Esophagus squamous epithelium (tissue), 5 donors: ENCODE measurements at regions not wholly inside any gene's neighbourhood (a gene's known extent, or its start where the extent isn't known, plus 50 kb on each side); places are given as distances from the start of the nearest gene placed in this dataset.

Experiments used
- DNase-seq: peaks from one replicate; lab custom pipeline; 2025; lab: John Stamatoyannopoulos, UW
- H3K27ac ChIP-seq, 4 donors: fragments of 200-600 bp; sonication (generic); one replicate each; pipeline ENCODE4 v1.5.1; 2016 to 2019; ENCODE audit warnings: mild to moderate bottlenecking in 1 of 4
- H3K27me3 ChIP-seq, 4 donors: fragments of 200-600 bp; sonication (generic); 1 replicate in 3 of 4; 2 replicates in 1 of 4; pipeline versions ENCODE4 v1.5.1 to v1.6.0; 2017 to 2021; ENCODE audit warnings: antibody characterized with exemption in 1 of 4
- H3K36me3 ChIP-seq, 3 donors: fragments of 200-600 bp; sonication (generic); one replicate each; pipeline ENCODE4 v1.5.1; 2016 to 2019
- H3K4me1 ChIP-seq, 3 donors: fragments of 200-600 bp; sonication (generic); one replicate each; pipeline ENCODE4 v1.5.1; 2017 to 2019
- H3K4me3 ChIP-seq, 4 donors: fragments of 200-600 bp; sonication (generic); 1 replicate in 3 of 4; 2 replicates in 1 of 4; pipeline ENCODE4 v1.5.1; 2016 to 2019; ENCODE audit warnings: mild to moderate bottlenecking in 2 of 4, moderate library complexity in 1 of 4
- H3K9me3 ChIP-seq, 3 donors: fragments of 200-600 bp; sonication (generic); one replicate each; pipeline ENCODE4 v1.5.1; 2016 to 2019
- CTCF ChIP-seq, 6 experiments: fragments of 450-650 bp in 4 of 6; fragments of 200-600 bp in 2 of 6; sonication (generic) in 2 of 6; IDR thresholded peaks; one replicate each; pipeline ENCODE4 v1.5.1; 2016 to 2019; ENCODE audit warnings: antibody characterized with exemption in 6 of 6, mild to moderate bottlenecking in 4 of 6, moderate library complexity in 4 of 6
- POLR2A ChIP-seq, 4 donors: fragments of 450-650 bp; IDR thresholded peaks; one replicate each; pipeline ENCODE4 v1.6.1; 2017; ENCODE audit warnings: antibody characterized with exemption in 4 of 4, mild to moderate bottlenecking in 4 of 4, moderate library complexity in 3 of 4
- WGBS, 2 donors: methylation state at CpG; one replicate each; pipeline ENCODE4 v1.1.5; 2018; 5-methylcytosine and 5-hydroxymethylcytosine counted together
- intact Hi-C: fragments of 100-400 bp; cut with DNase I; formaldehyde crosslinking; loops from one replicate; pipeline ENCODE4 v1.15.0; 2022
- donor health status: DM: yes; HTN: yes; CAD: no.

- no peaks in the 10 kb centered on the region for H3K9me3 ChIP-seq
- H3K27ac ChIP-seq: no peak overlapping the region
- H3K36me3 ChIP-seq: no peaks in the 10 kb centered on the region
- no peaks in the 10 kb centered on the region for H3K27me3 ChIP-seq
- TF ChIP-seq POLR2A (IDR thresholded peaks at IDR 0.05): no peak
- TF ChIP-seq CTCF (IDR thresholded peaks at IDR 0.05): no peak
- intact Hi-C loops: no loop called here
- H3K4me3 ChIP-seq: no peak overlapping the region
- no peaks in the 10 kb centered on the region for H3K4me1 ChIP-seq
- no peak for DNase-seq
Observed at GRCh38 chr7:16135658-16136057, 285.7 kb downstream of the CRPPA start.

GRCh38 chr7:16130111-16131110 lies 290.9 kb downstream of the CRPPA start:
- Histone ChIP-seq H3K9me3 (no peaks in the 10 kb centered on the region), H3K27ac (no peak overlapping the region), H3K36me3 (no peaks in the 10 kb centered on the region), H3K4me1 (no peaks in the 10 kb centered on the region), H3K4me3 (no peak overlapping the region), H3K27me3 (no peaks in the 10 kb centered on the region)
- DNase-seq: no peak
- 44 to 61% methylated on average over 1 of the region's 1 CpG for WGBS, 2 donors
- intact Hi-C loops: no loop called here
- TF ChIP-seq CTCF (IDR thresholded peaks at IDR 0.05): no peak
- no peak for TF ChIP-seq POLR2A (IDR thresholded peaks at IDR 0.05)

- Histone ChIP-seq H3K27ac (no peak overlapping the region), H3K36me3 (no peaks in the 10 kb centered on the region), H3K9me3 (no peaks in the 10 kb centered on the region), H3K4me1 (no peaks in the 10 kb centered on the region), H3K4me3 (no peak overlapping the region), H3K27me3 (no peaks in the 10 kb centered on the region)
- no peak for TF ChIP-seq POLR2A (IDR thresholded peaks at IDR 0.05)
- no peak for TF ChIP-seq CTCF (IDR thresholded peaks at IDR 0.05)
- WGBS, 2 donors: 41 to 43% methylated on average over 4 of the region's 4 CpGs
- DNase-seq: no peak
- intact Hi-C loops: no loop called here
Observed at GRCh38 chr7:16129431-16130110, 291.8 kb downstream of the CRPPA start.

GRCh38 chr7:16123117-16123770 lies 298.1 kb downstream of the CRPPA start:
- Histone ChIP-seq H3K9me3 (no peaks in the 10 kb centered on the region), H3K4me3 (no peak overlapping the region), H3K36me3 (no peaks in the 10 kb centered on the region), H3K4me1 (no peaks in the 10 kb centered on the region), H3K27ac (no peak overlapping the region), H3K27me3 (no peaks in the 10 kb centered on the region)
- no peak for TF ChIP-seq POLR2A (IDR thresholded peaks at IDR 0.05)
- 80 to 84% methylated on average over 4 of the region's 4 CpGs for WGBS, 2 donors
- intact Hi-C loops: no loop called here
- no peak for DNase-seq

- Histone ChIP-seq H3K4me3 (no peak overlapping the region), H3K27me3 (no peaks in the 10 kb centered on the region), H3K36me3 (no peaks in the 10 kb centered on the region), H3K4me1 (no peaks in the 10 kb centered on the region), H3K9me3 (no peaks in the 10 kb centered on the region), H3K27ac (no peak overlapping the region)
- 67 to 71% methylated on average over 3 of the region's 3 CpGs for WGBS, 2 donors
- TF ChIP-seq CTCF (IDR thresholded peaks at IDR 0.05) (no peak), POLR2A (IDR thresholded peaks at IDR 0.05) (no peak)
- intact Hi-C loops: no loop called here
- no peak for DNase-seq
Observed at GRCh38 chr7:16121876-16122390, 299.4 kb downstream of the CRPPA start.
